HEK293 (cell line): ENCODE measurements at regions not wholly inside any gene's neighbourhood (a gene's known extent, or its start where the extent isn't known, plus 50 kb on each side); places are given as distances from the start of the nearest gene placed in this dataset.

ENCODE experiments used
- KLF1 ChIP-seq: fragments of 450-650 bp; formaldehyde crosslinking; IDR thresholded peaks from 2 replicates; pipeline ENCODE4 v1.5.1; 2016; ENCODE audit warnings: missing biosample characterization, missing genetic modification characterization
- KLF10 ChIP-seq: fragments of 450-650 bp; IDR thresholded peaks from 2 replicates; pipeline ENCODE4 v1.5.1; 2018; ENCODE audit warnings: missing biosample characterization, mild to moderate bottlenecking, missing genetic modification characterization
- ZBTB7A ChIP-seq: fragments of 450-650 bp; formaldehyde crosslinking; IDR thresholded peaks from 2 replicates; pipeline ENCODE4 v1.5.1; 2016; ENCODE audit warnings: low read depth, missing biosample characterization, missing genetic modification characterization
- ZNF24 ChIP-seq: fragments of 450-650 bp; formaldehyde crosslinking; IDR thresholded peaks from 2 replicates; pipeline ENCODE4 v1.5.1; 2016; ENCODE audit warnings: missing biosample characterization, missing genetic modification characterization
- ZNF530 ChIP-seq: fragments of 450-650 bp; formaldehyde crosslinking; IDR thresholded peaks from 2 replicates; pipeline ENCODE4 v1.5.1; 2016; ENCODE audit warnings: low read depth, missing biosample characterization, missing genetic modification characterization
- ZNF549 ChIP-seq: fragments of 450-650 bp; IDR thresholded peaks from 2 replicates; pipeline ENCODE4 v1.5.1; 2018; ENCODE audit warnings: missing biosample characterization, missing genetic modification characterization, mild to moderate bottlenecking, inconsistent platforms, moderate library complexity
- ZNF624 ChIP-seq: fragments of 450-650 bp; formaldehyde crosslinking; IDR thresholded peaks from 2 replicates; pipeline ENCODE4 v1.5.1; 2017; ENCODE audit warnings: missing biosample characterization, missing genetic modification characterization
- ZNF785 ChIP-seq: fragments of 450-650 bp; formaldehyde crosslinking; IDR thresholded peaks from 2 replicates; pipeline ENCODE4 v1.5.1; 2016; ENCODE audit warnings: missing biosample characterization, missing genetic modification characterization
- TF ChIP-seq, protein P1 (sequence below): fragments of 450-650 bp; formaldehyde crosslinking; IDR thresholded peaks from 2 replicates; pipeline ENCODE4 v1.5.1; 2016; ENCODE audit warnings: missing biosample characterization, missing genetic modification characterization
- TF ChIP-seq, protein P2 (sequence below): fragments of 450-650 bp; formaldehyde crosslinking; IDR thresholded peaks from 2 replicates; pipeline ENCODE4 v1.5.1; 2016; ENCODE audit warnings: missing biosample characterization, missing genetic modification characterization, low read depth
- TF ChIP-seq, protein P3 (sequence below): fragments of 450-650 bp; formaldehyde crosslinking; IDR thresholded peaks from 2 replicates; pipeline ENCODE4 v1.5.1; 2017; ENCODE audit warnings: missing biosample characterization, missing genetic modification characterization

DNA sequence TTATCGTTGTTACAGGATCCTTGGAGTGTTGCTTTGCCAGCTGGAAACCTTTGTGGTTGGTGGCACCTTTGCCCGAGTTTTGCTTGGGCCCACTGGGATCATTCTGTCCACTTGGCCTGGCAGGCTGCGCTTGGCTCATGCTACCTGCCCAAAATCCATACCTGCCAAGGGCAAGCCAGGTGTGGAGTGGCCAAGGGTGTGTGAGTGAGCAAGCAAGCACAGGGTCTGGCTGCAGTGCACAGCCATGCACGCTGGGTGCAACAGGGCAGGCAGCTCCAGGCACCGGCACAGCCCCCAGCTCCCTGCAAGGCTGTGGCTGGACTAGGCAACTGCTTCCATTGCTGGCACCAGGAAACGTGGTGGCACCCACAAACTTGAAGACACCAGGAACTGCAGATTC, 421.8 kb downstream of the ARL4A start:
- TF ChIP-seq, protein P1, sequence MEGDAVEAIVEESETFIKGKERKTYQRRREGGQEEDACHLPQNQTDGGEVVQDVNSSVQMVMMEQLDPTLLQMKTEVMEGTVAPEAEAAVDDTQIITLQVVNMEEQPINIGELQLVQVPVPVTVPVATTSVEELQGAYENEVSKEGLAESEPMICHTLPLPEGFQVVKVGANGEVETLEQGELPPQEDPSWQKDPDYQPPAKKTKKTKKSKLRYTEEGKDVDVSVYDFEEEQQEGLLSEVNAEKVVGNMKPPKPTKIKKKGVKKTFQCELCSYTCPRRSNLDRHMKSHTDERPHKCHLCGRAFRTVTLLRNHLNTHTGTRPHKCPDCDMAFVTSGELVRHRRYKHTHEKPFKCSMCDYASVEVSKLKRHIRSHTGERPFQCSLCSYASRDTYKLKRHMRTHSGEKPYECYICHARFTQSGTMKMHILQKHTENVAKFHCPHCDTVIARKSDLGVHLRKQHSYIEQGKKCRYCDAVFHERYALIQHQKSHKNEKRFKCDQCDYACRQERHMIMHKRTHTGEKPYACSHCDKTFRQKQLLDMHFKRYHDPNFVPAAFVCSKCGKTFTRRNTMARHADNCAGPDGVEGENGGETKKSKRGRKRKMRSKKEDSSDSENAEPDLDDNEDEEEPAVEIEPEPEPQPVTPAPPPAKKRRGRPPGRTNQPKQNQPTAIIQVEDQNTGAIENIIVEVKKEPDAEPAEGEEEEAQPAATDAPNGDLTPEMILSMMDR (tag by site-specific recombination): no peak
- TF ChIP-seq ZNF785 (tag by site-specific recombination): no peak
- TF ChIP-seq, protein P2, sequence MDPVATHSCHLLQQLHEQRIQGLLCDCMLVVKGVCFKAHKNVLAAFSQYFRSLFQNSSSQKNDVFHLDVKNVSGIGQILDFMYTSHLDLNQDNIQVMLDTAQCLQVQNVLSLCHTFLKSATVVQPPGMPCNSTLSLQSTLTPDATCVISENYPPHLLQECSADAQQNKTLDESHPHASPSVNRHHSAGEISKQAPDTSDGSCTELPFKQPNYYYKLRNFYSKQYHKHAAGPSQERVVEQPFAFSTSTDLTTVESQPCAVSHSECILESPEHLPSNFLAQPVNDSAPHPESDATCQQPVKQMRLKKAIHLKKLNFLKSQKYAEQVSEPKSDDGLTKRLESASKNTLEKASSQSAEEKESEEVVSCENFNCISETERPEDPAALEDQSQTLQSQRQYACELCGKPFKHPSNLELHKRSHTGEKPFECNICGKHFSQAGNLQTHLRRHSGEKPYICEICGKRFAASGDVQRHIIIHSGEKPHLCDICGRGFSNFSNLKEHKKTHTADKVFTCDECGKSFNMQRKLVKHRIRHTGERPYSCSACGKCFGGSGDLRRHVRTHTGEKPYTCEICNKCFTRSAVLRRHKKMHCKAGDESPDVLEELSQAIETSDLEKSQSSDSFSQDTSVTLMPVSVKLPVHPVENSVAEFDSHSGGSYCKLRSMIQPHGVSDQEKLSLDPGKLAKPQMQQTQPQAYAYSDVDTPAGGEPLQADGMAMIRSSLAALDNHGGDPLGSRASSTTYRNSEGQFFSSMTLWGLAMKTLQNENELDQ (tag by site-specific recombination): no peak
- no peak for TF ChIP-seq KLF1 (tag by site-specific recombination)
- TF ChIP-seq, protein P3, sequence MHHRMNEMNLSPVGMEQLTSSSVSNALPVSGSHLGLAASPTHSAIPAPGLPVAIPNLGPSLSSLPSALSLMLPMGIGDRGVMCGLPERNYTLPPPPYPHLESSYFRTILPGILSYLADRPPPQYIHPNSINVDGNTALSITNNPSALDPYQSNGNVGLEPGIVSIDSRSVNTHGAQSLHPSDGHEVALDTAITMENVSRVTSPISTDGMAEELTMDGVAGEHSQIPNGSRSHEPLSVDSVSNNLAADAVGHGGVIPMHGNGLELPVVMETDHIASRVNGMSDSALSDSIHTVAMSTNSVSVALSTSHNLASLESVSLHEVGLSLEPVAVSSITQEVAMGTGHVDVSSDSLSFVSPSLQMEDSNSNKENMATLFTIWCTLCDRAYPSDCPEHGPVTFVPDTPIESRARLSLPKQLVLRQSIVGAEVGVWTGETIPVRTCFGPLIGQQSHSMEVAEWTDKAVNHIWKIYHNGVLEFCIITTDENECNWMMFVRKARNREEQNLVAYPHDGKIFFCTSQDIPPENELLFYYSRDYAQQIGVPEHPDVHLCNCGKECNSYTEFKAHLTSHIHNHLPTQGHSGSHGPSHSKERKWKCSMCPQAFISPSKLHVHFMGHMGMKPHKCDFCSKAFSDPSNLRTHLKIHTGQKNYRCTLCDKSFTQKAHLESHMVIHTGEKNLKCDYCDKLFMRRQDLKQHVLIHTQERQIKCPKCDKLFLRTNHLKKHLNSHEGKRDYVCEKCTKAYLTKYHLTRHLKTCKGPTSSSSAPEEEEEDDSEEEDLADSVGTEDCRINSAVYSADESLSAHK: no peak
- TF ChIP-seq ZNF624 (tag by site-specific recombination): no peak
- TF ChIP-seq ZBTB7A (tag by site-specific recombination): no peak
- no peak for TF ChIP-seq KLF10 (tag by site-specific recombination)
- TF ChIP-seq ZNF530: no peak
- TF ChIP-seq ZNF24: no peak
- no peak for TF ChIP-seq ZNF549 (tag by site-specific recombination)
